ENCODE measurements at regions not wholly inside any gene's neighbourhood (a gene's known extent, or its start where the extent isn't known, plus 50 kb on each side); places are given as distances from the start of the nearest gene placed in this dataset.

DNA sequence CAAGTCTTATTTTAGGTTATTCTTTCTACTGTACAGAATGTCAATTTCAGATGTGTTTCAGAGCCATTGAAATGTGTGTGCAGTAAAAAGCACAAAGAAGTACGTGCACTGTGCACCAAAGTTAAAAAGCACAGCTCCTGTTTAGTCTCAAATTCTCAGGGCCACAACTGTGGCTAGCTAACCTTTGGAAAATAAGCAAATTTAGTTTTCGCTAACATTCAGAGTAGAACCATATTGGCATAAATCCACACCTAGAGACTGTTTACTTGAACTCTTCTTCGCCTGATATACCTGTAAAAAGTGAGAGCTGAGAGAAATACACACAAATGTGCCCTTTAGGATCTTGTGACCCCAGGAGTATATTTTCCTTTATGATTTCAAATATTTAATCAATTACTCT is 353.9 kb downstream of the TFEC start:
- Histone ChIP-seq H3K36me3 (no peaks in the 10 kb centered on the region), H3K9me3 (no peaks in the 10 kb centered on the region), H3K27ac (no peak overlapping the region), H3K4me1 (no peaks in the 10 kb centered on the region), H3K4me3 (no peak overlapping the region), H3K27me3 (no peaks in the 10 kb centered on the region)
- TF ChIP-seq POLR2A (IDR thresholded peaks at IDR 0.05) (no peak), CTCF (IDR thresholded peaks at IDR 0.05) (no peak)
- intact Hi-C loops (cut with DNase I; ENCODE audit: low total_unique reads) = no loop called here
- no peak for DNase-seq

DNA sequence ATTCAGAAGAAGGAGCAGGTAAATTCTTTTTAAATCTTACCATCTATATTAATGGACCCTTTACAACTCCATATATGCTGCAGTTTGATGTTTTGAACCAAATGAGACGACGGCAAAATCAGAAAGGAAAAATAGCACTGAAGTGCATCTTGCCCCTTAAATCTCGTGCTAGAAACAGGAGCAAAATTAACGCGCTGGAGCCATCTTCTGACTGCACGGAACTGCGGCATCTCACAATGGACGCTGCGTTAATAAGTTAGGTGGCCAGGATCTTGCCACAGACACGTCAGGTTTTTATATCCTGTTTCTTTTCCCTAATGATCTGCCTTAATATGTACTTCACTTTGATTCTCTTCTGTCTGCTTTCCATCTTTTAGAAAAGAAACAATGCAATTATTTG is 354.5 kb downstream of the TFEC start:
- Histone ChIP-seq H3K36me3 (no peaks in the 10 kb centered on the region), H3K27me3 (no peaks in the 10 kb centered on the region), H3K27ac (no peak overlapping the region), H3K4me1 (no peaks in the 10 kb centered on the region), H3K4me3 (no peak overlapping the region), H3K9me3 (no peaks in the 10 kb centered on the region)
- intact Hi-C loops (cut with DNase I; ENCODE audit: low total_unique reads) = no loop called here
- peak in 1 of 2 donors; percentile 15 for DNase-seq
- TF ChIP-seq CTCF (IDR thresholded peaks at IDR 0.05) (no peak), POLR2A (IDR thresholded peaks at IDR 0.05) (no peak)

DNA sequence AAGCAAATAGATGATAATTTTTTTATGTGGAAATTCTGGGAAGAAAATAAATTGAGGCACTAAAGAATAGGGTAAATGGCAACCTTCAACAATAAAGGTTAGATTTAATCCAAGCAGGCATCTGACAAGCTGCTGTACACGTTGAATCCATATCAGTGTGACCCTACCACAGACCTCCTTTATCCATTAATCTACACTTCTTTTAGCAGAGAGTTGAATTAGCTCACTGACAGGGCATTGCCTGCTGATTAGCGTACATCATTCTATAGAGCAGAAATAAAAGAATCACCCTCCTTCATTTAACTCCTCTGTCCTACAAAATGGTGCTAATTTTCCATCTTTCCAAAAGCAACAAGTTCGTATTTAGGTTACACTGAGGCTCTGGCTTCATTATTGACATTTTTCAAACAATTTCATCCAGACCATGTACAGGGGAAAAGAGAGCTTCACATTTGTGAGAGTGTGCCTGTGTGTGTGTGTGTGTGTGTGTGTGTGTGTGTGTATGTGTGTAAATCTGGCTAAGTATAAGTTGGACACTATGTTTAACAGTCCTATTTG is 356.0 kb downstream of the TFEC start:
- Histone ChIP-seq H3K27me3 (no peaks in the 10 kb centered on the region), H3K36me3 (no peaks in the 10 kb centered on the region), H3K27ac (no peak overlapping the region), H3K9me3 (no peaks in the 10 kb centered on the region), H3K4me1 (no peaks in the 10 kb centered on the region), H3K4me3 (no peak overlapping the region)
- TF ChIP-seq CTCF (IDR thresholded peaks at IDR 0.05) = no peak
- no peak for TF ChIP-seq POLR2A (IDR thresholded peaks at IDR 0.05)
- intact Hi-C loops (cut with DNase I; ENCODE audit: low total_unique reads) = no loop called here
- DNase-seq = no peak

DNA sequence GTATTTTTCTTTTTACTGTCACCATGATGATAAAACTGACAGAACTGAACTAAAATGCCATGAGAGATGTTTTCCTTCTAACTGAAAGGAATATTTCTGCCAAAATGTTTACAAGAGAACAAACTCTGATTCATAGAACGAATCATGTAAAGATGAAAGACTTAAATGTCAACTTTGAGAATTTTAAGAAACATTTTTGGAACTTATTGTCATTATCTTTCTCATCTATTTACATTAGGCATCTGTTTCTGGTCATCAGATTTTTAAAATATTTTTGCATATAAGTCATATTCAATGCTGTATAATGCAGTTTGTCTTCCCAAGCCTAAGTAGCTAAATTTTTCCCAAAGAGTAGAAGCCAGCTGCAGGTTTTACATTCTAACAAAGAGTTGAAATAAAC is 358.5 kb downstream of the TFEC start:
- Histone ChIP-seq H3K27ac (no peak overlapping the region), H3K4me3 (no peak overlapping the region), H3K36me3 (no peaks in the 10 kb centered on the region), H3K9me3 (no peaks in the 10 kb centered on the region), H3K27me3 (no peaks in the 10 kb centered on the region), H3K4me1 (no peaks in the 10 kb centered on the region)
- no peak for TF ChIP-seq CTCF (IDR thresholded peaks at IDR 0.05)
- no peak for TF ChIP-seq POLR2A (IDR thresholded peaks at IDR 0.05)
- DNase-seq = no peak
- intact Hi-C loops (cut with DNase I; ENCODE audit: low total_unique reads) = no loop called here

GRCh38 chr7:115662676-115663075 is 367.9 kb downstream of the TFEC start:
- TF ChIP-seq POLR2A (IDR thresholded peaks at IDR 0.05) = no peak
- TF ChIP-seq CTCF (IDR thresholded peaks at IDR 0.05) = no peak

More at GRCh38 chr7:115662676-115663075, 367.9 kb downstream of the TFEC start:
- intact Hi-C loops (cut with DNase I; ENCODE audit: low total_unique reads) = no loop called here
- Histone ChIP-seq H3K27me3 (no peaks in the 10 kb centered on the region), H3K27ac (no peak overlapping the region), H3K36me3 (no peaks in the 10 kb centered on the region), H3K9me3 (no peaks in the 10 kb centered on the region), H3K4me1 (no peaks in the 10 kb centered on the region), H3K4me3 (no peak overlapping the region)
- no peak for DNase-seq
